Peyer's patch (tissue), 4 donors: ENCODE measurements at regions not wholly inside any gene's neighbourhood (a gene's known extent, or its start where the extent isn't known, plus 50 kb on each side); places are given as distances from the start of the nearest gene placed in this dataset.

Source experiments
- CTCF ChIP-seq, 6 experiments: fragments of 450-650 bp in 4 of 6; fragments of 200-600 bp in 2 of 6; sonication (generic) in 1 of 6; IDR thresholded peaks; one replicate each; pipeline ENCODE4 v1.5.1; 2017 to 2019; ENCODE audit warnings: antibody characterized with exemption in 6 of 6, mild to moderate bottlenecking in 3 of 6, moderate library complexity in 1 of 6
- POLR2A ChIP-seq, 2 donors: fragments of 450-650 bp; IDR thresholded peaks; one replicate each; pipeline ENCODE4 v1.5.1; 2017; ENCODE audit warnings: antibody characterized with exemption in 2 of 2, mild to moderate bottlenecking in 2 of 2, moderate library complexity in 2 of 2

- TF ChIP-seq CTCF (IDR thresholded peaks at IDR 0.05) (no peak), POLR2A (IDR thresholded peaks at IDR 0.05) (no peak)
Observed at GRCh38 chr11:91776655-91777054, 448.0 kb upstream of the FAT3 start.
